HG02642 (cell line): ENCODE measurements at regions not wholly inside any gene's neighbourhood (a gene's known extent, or its start where the extent isn't known, plus 50 kb on each side); places are given as distances from the start of the nearest gene placed in this dataset.
A peak's percentile ranks its signal among the peaks of the same experiment; 100 is the strongest.

Experiments used
- ATAC-seq: cut with Tn5 transposase; IDR thresholded peaks from one replicate; pipeline ENCODE4 v1.9.1; 2021; ENCODE audit warnings: mild to moderate bottlenecking; ENCODE audit not compliant: unreplicated experiment, poor library complexity

DNA sequence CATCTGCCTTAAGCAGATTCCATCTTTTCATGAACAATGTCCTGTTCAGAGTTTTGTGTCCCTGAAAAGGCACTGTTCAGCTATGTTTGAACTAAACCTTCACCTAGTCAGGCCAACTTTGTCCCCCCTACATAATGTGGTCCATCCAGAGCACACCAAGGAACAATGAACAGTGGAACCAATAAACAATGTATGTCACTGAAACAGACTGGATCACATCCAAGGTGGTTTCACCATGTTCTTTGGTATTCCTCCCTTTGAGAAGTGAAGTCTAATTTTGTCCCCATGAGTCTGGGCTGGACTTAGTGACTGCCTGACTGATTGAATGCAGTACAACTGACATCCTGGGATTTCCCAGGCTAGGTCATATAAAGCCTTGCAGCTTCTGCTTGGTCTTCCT, 174.5 kb downstream of the SLC24A2 start:
- ATAC-seq, result no peak

DNA sequence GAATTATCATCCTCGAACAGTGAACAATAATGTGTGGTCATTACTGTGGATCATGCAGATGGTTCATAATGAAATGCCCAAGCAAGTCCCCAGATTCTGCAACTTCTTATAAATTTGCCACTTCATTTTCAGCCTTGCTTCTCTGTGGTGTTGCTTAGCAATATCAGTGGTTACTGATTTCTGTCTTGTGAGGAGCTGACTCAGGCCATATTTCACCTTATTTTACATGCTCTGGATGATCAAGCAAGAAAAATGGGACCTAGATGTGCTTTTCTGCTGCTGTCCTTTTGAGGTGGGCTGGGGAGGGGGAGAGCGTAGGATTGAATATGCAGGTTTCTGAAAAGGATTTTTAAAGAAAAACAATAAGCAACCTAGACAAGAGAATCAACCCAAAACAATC, 188.3 kb downstream of the SLC24A2 start:
- ATAC-seq, result no peak

DNA sequence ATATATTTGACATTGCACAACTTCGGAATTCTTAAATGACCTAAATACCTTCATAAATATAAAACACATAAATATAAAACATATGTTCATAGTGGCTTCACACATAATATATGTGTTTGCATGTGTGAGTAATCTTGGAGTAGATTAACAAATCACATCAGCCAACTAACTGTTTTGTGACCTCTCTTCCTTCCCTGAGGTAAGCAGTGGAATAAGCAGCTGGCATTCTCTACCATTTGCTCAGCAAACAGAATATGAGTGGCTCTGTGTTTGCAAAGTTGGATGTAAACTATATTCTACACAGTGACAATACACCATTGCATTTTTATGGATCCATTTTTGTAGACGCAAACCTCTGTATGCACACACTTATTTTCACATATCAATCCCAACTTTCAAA, 189.9 kb downstream of the ACER2 start:
- ATAC-seq, result no peak

DNA sequence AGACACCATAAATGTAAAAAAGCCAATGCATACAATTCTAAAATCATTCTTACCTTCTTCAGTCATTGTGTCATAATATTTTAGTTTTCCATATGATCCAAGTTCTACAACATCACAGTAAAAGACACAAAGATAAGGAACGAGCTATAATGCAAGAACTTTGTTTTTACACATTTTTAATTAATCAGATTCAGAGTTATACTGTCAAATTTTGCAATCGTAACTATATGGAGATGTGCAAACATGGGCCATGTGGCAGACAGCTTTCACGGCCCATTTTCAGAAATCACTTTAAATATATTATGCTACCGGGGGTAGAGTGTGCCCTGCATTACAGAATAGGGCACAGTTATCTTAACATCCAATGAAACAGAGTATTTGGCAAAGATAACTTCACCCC, 188.4 kb downstream of the ACER2 start:
- no peak for ATAC-seq

DNA sequence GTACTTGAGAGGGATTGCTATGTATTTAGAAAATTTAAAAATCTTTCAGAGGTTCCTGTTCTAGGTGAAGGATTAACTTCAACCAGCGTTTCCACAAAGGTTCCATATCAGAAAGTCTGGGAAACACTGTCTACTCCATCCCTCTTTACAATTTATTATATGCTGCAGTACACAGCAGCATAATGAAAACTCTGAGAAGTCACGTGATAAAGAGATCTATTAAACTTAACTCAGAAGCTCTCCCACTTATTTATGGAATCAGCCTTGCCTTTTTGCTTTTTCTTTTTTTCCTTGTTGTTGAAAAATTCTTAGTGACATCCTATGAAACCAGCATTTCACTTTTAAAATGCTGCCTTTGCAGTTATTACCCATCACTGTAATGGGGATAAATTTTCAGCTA, 186.2 kb downstream of the ACER2 start:
- no peak for ATAC-seq

DNA sequence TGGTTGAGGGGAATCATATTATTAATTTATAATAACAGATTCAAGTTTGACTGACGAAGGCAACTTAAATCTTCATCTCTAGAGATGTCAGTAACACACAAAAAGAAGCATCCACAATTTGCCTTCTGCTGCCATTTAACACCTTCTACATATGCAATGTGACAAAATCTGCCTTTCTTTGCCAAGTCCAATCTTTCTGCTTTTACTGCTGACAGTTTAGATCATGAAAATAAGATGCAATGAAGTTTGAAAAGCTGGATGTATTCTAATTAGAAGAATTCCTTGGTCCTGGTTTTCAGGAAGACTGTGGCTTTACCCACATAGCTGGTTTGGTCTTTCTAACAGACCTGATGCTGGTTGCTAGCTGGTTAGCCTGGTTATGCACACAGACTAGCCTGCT, 178.9 kb downstream of the ACER2 start:
- ATAC-seq, result no peak

DNA sequence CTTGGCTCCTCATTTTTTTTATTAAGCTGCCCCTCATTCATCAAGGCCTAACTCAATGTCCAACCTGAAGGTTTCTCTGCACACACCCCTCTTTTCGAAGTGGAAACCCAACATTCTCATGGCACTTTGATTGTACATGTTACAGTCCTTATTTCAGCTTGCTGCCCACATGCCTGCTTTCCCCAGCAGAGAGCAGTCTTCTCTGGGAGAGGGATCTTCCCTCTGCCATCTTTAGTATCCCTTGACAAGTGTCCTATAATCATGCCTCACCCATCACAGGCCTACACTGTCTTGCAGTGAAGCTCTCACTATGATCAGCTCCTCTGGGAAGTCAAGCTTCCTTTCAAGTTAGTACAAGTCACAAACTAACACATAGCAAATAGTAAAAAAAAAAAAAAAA, 175.1 kb downstream of the ACER2 start:
- ATAC-seq, result no peak

DNA sequence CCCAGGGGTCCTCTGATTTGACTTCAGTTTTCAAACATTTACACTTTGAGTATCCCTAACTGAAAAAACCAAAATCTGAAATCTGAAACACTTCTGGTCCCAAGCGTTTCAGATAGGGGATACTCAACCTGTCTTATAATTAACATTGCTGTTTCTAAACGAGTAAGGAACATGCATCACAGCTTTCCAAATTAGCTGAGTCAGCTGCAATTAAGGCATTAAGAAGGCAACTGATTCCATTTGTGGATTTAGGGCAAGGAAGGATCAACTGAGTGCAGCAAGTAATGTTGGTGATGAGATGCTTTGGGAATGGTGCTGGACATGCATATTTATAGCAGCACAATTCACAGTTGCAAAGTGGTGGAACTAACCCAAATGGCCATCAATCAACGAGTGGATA, 168.6 kb downstream of the ACER2 start:
- no peak for ATAC-seq

DNA sequence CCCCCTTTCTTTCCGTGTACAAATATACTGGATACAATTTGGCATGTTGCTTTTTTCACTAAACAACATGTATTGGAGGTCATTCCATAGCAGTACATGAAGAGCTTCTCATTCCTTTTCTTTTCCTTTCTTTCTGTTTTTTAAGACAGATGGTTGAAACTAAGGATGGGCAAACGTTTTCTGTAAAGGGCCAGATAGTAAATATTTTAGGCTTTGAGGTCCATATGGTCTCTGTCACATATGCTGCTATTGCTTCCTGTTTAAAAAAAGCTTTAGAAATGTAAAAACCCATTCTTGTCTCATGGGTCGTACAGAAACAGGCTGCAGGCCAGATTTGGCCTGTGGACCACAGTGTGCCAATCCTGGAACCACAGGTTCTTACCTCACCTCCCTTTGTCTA, 160.1 kb downstream of the ACER2 start:
- no peak for ATAC-seq

DNA sequence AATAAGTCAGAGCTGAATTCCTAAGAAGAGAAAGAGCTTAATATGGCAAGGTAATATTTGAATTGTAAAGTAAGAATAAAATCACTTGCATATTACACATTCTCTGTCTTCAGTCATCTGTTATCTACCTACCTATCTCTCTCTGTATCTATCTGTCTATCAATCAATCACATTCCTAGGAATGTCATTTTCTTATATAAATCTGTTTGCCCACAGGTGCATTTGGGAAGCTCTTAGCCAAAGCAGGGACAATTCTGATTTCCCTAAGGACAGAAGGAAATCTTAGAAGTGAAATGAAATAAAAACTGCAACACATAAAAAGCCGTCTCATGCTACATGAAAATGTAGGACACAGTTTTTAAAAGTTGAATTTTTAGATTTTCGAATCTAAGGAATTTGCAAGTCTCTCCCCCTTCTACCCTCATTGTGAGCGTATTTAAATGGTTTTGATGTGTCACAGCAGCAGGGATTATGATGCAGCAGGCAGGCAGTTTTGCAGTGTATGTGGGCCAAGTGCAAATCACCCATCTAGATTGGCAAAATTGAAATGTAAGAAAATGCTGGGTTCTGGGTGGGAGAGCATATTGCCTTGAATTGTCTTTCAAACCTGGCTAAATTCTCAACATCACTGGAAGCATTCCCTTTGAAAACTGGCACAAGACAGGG, 155.7 kb downstream of the ACER2 start:
- no peak for ATAC-seq

DNA sequence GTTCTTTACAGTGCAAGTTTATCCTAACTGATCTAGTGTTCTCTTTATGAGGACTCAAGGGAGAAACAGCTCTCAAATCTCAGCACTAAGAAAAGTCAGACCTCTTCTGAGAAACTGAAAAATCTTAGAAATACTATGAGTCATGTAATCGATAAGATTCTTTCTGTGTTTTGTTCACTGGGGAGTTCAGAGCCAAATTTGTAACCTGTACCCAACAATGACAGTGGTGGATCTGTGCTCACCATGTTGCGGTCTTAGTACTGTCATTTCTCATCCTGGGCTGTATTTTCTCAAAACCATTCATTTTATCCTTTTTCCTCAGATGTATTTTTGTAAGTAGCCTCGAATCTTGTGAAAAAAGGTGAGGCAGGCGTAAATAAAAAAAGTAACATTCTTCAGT, 146.4 kb downstream of the ACER2 start:
- ATAC-seq, result no peak

DNA sequence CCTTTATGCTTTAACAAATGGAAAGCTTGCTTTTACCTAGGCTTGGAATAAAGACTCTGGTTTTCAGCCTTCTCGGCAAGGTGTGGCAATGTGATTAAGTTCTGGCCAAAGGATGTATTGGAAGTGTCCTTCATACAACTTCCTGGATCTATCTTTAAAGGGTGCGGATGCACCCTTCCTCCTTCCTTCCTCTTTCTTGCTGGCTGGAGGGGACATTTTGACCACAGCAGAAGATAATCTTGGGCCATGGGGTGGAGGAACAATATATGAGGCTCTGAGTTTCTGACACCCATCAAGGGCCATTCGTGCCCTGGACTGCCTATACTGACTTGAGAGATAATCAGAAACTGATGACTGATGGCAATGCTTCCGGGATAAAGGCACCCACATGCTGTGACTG, 145.7 kb downstream of the ACER2 start:
- no peak for ATAC-seq

DNA sequence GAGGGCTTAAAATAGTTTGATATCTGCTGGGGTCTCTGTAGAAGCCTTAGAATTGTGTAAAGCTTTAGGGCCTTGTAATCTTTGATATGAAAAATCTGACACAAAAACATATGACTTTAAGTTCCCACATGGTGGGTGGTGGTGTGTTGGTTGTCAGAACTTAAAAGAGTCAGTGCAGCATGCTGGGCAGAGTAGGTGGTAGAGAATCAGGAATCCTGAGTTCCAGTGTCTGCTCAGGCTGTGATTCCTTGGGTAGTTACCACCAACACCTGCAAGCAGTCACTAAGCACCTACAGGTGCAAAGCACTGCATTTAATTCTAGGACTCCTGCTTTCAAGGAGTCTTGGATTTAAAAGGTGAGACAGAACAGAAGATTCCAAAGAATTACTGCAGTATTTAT, 144.6 kb downstream of the ACER2 start:
- ATAC-seq, result no peak

DNA sequence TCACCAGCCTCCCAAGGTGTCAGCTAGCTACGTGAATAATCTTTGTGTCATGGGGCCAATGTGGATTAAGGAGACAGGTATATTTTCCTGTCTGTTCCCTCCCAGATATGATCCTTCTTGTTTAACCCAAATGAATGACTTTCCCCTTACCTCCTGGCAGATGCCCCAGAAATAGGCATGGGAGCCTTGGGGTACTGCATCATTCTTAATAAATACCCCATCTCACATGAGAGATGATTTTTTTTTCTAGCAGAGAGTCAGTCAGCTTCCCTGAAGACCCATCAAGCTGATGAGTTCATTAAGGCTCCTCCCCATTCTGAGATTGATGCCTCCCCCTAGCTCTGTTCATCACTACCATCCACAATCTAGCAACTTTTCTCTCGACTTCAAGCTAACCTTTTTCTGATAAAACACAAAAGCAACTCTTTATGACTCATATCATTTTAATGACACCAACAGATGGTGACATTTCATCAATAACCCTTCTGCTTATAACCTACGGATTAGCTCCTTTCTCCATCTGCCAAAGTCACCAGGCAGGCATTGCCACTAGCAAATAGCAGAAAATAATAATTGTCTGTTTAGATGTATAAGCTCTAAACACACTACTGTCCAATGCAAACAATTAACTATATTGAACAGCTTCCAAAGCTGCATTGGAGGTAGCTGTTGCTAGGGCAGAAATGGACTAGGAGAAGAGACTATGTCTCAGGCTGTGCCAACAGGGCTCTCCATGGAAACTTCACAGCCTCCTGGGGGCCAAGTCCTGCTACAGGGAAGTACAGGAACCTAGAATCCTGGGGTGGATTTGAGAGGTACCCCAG, 143.7 kb downstream of the ACER2 start:
- no peak for ATAC-seq

DNA sequence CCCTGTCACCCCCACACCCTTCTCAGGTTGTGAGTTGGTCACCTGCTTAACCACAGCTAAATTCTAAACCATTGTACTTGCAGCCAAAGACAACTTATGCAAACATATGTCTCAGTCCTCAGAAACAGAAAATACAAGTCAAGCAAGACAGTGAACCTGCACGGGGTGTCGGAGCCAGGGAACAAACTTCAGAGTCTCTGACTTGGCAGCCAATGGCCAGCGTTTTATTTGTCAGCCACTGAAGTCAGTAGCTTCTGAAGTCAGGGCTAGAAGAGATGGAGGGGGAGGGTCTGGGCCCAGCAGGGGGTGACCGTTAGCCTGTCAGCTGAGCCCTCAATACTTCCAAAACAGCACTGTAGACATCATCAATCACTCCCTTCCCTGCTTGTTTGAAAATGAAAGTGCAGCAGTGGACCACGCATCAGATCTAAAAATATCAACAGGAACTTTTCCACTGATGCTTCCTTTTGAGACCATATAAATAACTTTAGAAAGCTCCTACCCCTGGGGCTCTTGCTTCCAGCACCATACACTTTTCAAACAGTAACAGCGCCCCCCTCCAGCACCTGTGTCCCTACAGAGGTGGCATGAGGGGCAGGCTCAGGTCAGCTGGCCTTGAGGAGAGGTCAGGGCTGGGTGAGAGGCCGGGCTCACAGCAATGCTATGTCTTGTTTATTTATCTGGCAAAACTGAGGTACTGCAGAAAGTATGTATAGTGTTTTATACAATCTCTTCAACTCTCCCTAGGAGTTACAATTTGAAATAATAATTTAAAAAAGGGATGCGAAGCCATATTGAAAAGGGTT, 142.5 kb downstream of the ACER2 start:
- peak; percentile 78 for ATAC-seq

DNA sequence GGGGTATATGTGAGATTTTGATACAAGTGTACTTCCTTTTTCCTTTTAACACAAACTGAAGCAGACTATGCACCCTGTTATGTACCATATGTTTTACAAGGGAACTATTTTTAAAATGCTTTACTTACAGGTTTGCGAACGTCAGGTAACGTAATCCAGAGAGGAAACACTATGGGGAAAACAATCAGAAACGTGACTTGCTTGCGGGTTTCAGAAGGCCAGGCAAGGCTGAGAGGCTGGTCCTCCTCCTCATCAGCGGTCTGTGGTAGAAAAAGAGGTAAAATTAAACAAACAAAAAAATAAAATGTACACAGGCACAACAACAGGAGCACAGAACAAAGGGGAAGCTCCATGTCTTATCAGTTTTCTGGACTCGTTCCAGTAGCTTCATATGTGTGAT, 141.2 kb downstream of the ACER2 start:
- ATAC-seq, result no peak

DNA sequence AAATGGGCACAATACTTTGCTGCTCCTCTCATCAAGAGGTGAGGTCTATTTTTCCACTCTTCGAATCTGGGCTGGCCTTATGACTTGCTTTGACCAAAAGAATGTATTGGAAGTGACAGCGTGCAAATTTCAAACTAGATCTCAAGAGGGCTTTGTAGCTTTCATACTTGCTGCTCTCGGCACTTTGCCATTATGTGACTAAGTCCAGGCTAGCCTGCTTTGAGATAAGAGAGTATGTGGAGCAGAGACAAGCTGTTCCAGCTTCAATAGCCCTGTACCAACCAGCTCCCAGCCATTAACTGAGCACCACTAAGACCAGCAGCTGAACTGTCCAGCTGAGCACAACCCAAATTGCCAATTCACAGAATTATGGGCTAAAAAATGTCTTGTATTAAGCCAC, 124.6 kb downstream of the ACER2 start:
- no peak for ATAC-seq

DNA sequence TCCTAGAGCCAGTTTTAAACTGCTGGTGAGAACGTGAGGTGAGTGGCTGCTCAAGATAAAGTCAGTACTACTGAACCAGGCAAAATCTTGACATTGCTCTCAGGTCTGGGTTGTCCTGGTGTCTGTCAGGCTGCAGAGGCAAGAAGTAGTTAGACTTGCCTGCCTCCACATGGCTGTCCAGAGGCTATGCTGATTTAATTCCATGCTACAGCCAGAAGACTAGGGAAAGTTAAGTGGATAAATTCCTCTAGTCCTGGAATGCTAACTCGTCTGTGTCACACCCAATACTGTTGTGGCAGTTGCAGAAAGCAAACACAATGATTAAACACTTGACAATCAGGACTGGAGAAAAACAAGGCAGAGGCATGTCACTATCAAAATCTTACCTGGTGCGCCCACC, 118.9 kb downstream of the ACER2 start:
- ATAC-seq, result no peak

DNA sequence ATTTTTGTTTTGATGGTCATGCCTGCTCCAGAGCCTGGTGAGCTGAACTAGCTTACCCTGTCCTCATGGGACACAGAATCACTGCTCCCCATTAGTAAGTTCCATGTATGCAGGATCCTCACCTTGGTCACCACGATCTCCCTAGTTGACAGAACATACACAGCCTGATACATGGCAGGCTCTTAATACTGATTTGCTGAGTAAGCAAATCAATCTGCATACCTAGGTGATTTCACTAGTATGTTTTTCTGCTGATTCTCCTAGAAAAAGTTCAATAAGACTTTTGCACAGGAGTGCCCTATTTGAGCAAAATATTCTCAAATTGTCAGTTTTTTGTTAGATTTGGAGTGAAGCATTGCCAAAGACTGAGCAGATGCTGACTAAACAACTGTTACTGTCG, 113.7 kb downstream of the ACER2 start:
- ATAC-seq, result no peak

DNA sequence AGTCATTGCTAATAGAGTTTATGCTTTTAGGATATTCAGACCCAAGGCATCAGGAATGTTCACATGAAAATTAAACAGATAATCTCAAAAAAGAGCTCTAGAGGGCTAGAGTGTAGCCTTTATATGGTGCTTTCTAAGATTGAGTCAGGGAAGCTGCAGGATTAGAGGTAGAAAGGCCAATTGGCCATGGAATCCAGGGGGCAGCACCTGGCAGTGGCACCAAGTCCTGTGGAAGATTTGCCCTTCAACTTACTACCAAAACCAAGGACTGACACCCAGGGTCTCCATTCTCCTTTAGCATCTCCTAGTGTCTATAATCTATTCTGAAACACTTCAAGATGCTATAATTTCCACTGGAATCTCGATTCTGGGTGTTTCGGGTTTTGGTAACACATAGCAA, 112.4 kb downstream of the ACER2 start:
- no peak for ATAC-seq

DNA sequence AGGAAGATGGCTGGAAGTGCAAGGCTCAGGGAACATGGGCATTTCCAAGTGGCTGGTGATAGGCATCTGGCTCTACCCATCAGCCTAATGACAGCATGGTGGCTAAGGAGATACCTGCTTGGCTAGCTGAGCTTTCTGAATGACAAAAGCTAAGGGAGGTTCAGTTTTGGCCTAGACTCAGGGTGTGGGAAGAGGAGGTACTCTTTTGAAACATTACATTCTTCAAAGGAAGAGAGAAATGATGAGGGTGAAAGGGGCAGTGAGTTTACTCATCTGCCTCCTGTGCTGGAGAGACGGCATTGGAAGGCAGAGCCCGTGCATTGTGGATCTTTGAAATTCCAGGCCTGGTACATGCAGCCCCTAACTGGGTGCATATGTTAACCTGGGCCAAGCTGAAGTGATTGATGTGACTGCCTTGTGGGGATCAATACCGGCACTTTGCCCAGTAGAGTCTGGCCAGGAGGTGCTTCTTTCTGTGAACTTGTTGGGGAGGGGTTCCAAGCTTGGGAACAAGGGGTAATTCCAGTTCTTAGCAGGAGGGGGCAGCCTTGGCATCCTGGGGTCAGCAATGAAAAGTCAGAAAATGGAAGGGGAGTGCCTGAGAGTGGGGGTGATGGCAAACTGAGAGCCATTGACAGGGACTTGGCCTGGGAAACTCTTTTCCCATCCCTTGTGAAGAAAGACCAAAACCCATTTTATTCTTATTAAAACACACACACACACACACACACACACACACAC, 108.6 kb downstream of the ACER2 start:
- ATAC-seq, result peak; percentile 57
